T1000 (cell line): ENCODE measurements at regions not wholly inside any gene's neighbourhood (a gene's known extent, or its start where the extent isn't known, plus 50 kb on each side); places are given as distances from the start of the nearest gene placed in this dataset.
A peak's percentile ranks its signal among the peaks of the same experiment; 100 is the strongest.
"Not testable (repeated sequence)": the region's sequence is repeated elsewhere in the genome, so short reads cannot be mapped to it uniquely, and the experiment has no call there.

ENCODE experiments used
- DNase-seq: peaks from one replicate; lab custom pipeline; 2025; ENCODE audit warnings: mixed read lengths; lab: John Stamatoyannopoulos, UW

GRCh38 chr3:78424656-78425055 is 1343.1 kb downstream of the ROBO1 start:
- no peak for DNase-seq

GRCh38 chr3:78426454-78426853 is 1341.3 kb downstream of the ROBO1 start:
- no peak for DNase-seq

GRCh38 chr3:78427303-78427702 is 1340.5 kb downstream of the ROBO1 start:
- no peak for DNase-seq

- DNase-seq: no peak
These were observed 1337.1 kb downstream of the ROBO1 start for GRCh38 chr3:78430741-78431140.

GRCh38 chr3:78434801-78435200 is 1333.0 kb downstream of the ROBO1 start:
- no peak for DNase-seq

GRCh38 chr3:78455166-78455565 is 1312.6 kb downstream of the ROBO1 start:
- no peak for DNase-seq

- no peak for DNase-seq
These were observed 1311.9 kb downstream of the ROBO1 start for GRCh38 chr3:78455712-78456433.

GRCh38 chr3:78459796-78460195 is 1308.0 kb downstream of the ROBO1 start:
- no peak for DNase-seq

GRCh38 chr3:78462021-78462420 is 1305.8 kb downstream of the ROBO1 start:
- DNase-seq: no peak

GRCh38 chr3:78476076-78476475 is 1291.7 kb downstream of the ROBO1 start:
- no peak for DNase-seq

GRCh38 chr3:78481050-78481449 is 1286.7 kb downstream of the ROBO1 start:
- DNase-seq: no peak

- no peak for DNase-seq
These were observed 1284.7 kb downstream of the ROBO1 start for GRCh38 chr3:78483090-78483489.

GRCh38 chr3:78494851-78495250 is 1272.9 kb downstream of the ROBO1 start:
- no peak for DNase-seq

GRCh38 chr3:78495301-78495700 is 1272.5 kb downstream of the ROBO1 start:
- DNase-seq: no peak

- no peak for DNase-seq
These were observed 1271.3 kb downstream of the ROBO1 start for GRCh38 chr3:78496501-78496900.

GRCh38 chr3:78497021-78497420 is 1270.8 kb downstream of the ROBO1 start:
- no peak for DNase-seq

- no peak for DNase-seq
These were observed 1270.0 kb downstream of the ROBO1 start for GRCh38 chr3:78497767-78498166.

GRCh38 chr3:78506061-78506460 is 1261.7 kb downstream of the ROBO1 start:
- no peak for DNase-seq

GRCh38 chr3:78506581-78507195 is 1261.1 kb downstream of the ROBO1 start:
- DNase-seq: peak; percentile 33

GRCh38 chr3:78507196-78507984 is 1260.4 kb downstream of the ROBO1 start:
- DNase-seq: peak; percentile 33

GRCh38 chr3:78511840-78512239 is 1256.0 kb downstream of the ROBO1 start:
- no peak for DNase-seq

- DNase-seq: not testable (repeated sequence)
These were observed 1255.0 kb downstream of the ROBO1 start for GRCh38 chr3:78512786-78513185.

- no peak for DNase-seq
These were observed 1251.4 kb downstream of the ROBO1 start for GRCh38 chr3:78516437-78516836.
